GM21526 (cell line): ENCODE measurements at regions not wholly inside any gene's neighbourhood (a gene's known extent, or its start where the extent isn't known, plus 50 kb on each side); places are given as distances from the start of the nearest gene placed in this dataset.

Source experiments
- ATAC-seq: cut with Tn5 transposase; IDR thresholded peaks from one replicate; pipeline ENCODE4 v1.9.1; 2021; ENCODE audit warnings: moderate library complexity; ENCODE audit not compliant: unreplicated experiment, low FRiP score

- no peak for ATAC-seq
Observed at GRCh38 chr15:96266456-96266855, 64.0 kb upstream of the NR2F2 start.

- ATAC-seq: no peak
Observed at GRCh38 chr15:96267463-96267862, 63.0 kb upstream of the NR2F2 start.

GRCh38 chr15:96268442-96269204 lies 61.9 kb upstream of the NR2F2 start:
- ATAC-seq: no peak

- no peak for ATAC-seq
Observed at GRCh38 chr15:96270581-96271172, 59.8 kb upstream of the NR2F2 start.

GRCh38 chr15:96272427-96272826 lies 58.1 kb upstream of the NR2F2 start:
- no peak for ATAC-seq

- no peak for ATAC-seq
Observed at GRCh38 chr15:96273317-96274086, 57.0 kb upstream of the NR2F2 start.

- ATAC-seq: no peak
Observed at GRCh38 chr15:96274087-96274440, 56.4 kb upstream of the NR2F2 start.

GRCh38 chr15:96274698-96275097 lies 55.8 kb upstream of the NR2F2 start:
- no peak for ATAC-seq

GRCh38 chr15:96276438-96277210 lies 53.9 kb upstream of the NR2F2 start:
- ATAC-seq: no peak
